Retinal pigment epithelial cell (primary cell): ENCODE measurements at regions not wholly inside any gene's neighbourhood (a gene's known extent, or its start where the extent isn't known, plus 50 kb on each side); places are given as distances from the start of the nearest gene placed in this dataset.

Source experiments
- DNase-seq: peaks from one replicate; pipeline ENCODE4 v3.0.0-alpha.2; 2010; ENCODE audit warnings: low read depth
- H3K4me3 ChIP-seq: 2 replicates; pipeline ENCODE4 v1.5.1; 2011; ENCODE audit warnings: mild to moderate bottlenecking, low read length, control low read depth, moderate library complexity
- CTCF ChIP-seq: conservative IDR thresholded peaks from 2 replicates; pipeline ENCODE4 v1.5.1; 2011; ENCODE audit warnings: low read depth, low read length, control low read depth, inconsistent platforms

GRCh38 chr4:185883591-185883990 is 71.6 kb upstream of the SORBS2 start:
- TF ChIP-seq CTCF: no peak
- no peak for DNase-seq
- H3K4me3 ChIP-seq: no peak overlapping the region

GRCh38 chr4:185885075-185885474 is 73.1 kb upstream of the SORBS2 start:
- no peak overlapping the region for H3K4me3 ChIP-seq
- DNase-seq: no peak
- no peak for TF ChIP-seq CTCF

- no peak overlapping the region for H3K4me3 ChIP-seq
- TF ChIP-seq CTCF: no peak
- DNase-seq: no peak
Observed at GRCh38 chr4:185885604-185886003, 73.6 kb upstream of the SORBS2 start.

GRCh38 chr4:185886832-185887524 is 75.0 kb upstream of the SORBS2 start:
- no peak for DNase-seq
- TF ChIP-seq CTCF: no peak
- H3K4me3 ChIP-seq: no peak overlapping the region

- H3K4me3 ChIP-seq: no peak overlapping the region
- DNase-seq: no peak
- no peak for TF ChIP-seq CTCF
Observed at GRCh38 chr4:185888676-185889075, 76.7 kb upstream of the SORBS2 start.

- no peak for TF ChIP-seq CTCF
- no peak overlapping the region for H3K4me3 ChIP-seq
- no peak for DNase-seq
Observed at GRCh38 chr4:185889585-185889984, 77.6 kb upstream of the SORBS2 start.

GRCh38 chr4:185890196-185890595 is 78.2 kb upstream of the SORBS2 start:
- TF ChIP-seq CTCF: no peak
- no peak overlapping the region for H3K4me3 ChIP-seq
- DNase-seq: no peak
